MM.1S (cell line): ENCODE measurements at regions not wholly inside any gene's neighbourhood (a gene's known extent, or its start where the extent isn't known, plus 50 kb on each side); places are given as distances from the start of the nearest gene placed in this dataset.
"Not testable (repeated sequence)": the region's sequence is repeated elsewhere in the genome, so short reads cannot be mapped to it uniquely, and the experiment has no call there.

Experiments used
- DNase-seq: peaks from one replicate; pipeline ENCODE4 v3.0.0-alpha.2; 2015
- H2AFZ ChIP-seq: fragments of 300-600 bp; sonication (generic); 2 replicates; pipeline ENCODE4 v1.6.0; 2016; ENCODE audit warnings: antibody characterized with exemption, low read length
- H3F3A ChIP-seq: fragments of 300-600 bp; sonication (generic); 2 replicates; pipeline ENCODE4 v1.6.1; 2016; ENCODE audit warnings: mild to moderate bottlenecking, antibody characterized with exemption, low read length, moderate library complexity, mixed read lengths; ENCODE audit not compliant: insufficient read depth
- H3K27ac ChIP-seq: fragments of 300-600 bp; sonication (generic); 2 replicates; pipeline ENCODE4 v1.5.1; 2016; ENCODE audit warnings: mild to moderate bottlenecking, low read length
- H3K27me3 ChIP-seq: fragments of 300-600 bp; sonication (generic); replicated peaks from 2 replicates; pipeline ENCODE4 v1.6.0; 2016; ENCODE audit warnings: low read length; ENCODE audit not compliant: insufficient read depth
- H3K36me3 ChIP-seq: fragments of 300-600 bp; sonication (generic); replicated peaks from 2 replicates; pipeline ENCODE4 v1.6.1; 2016; ENCODE audit warnings: mild to moderate bottlenecking, low read length, mixed read lengths; ENCODE audit not compliant: insufficient read depth
- H3K4me1 ChIP-seq: fragments of 300-600 bp; sonication (generic); 2 replicates; pipeline ENCODE4 v1.6.1; 2016; ENCODE audit warnings: low read length, mixed read lengths
- H3K4me2 ChIP-seq: fragments of 300-600 bp; sonication (generic); 2 replicates; pipeline ENCODE4 v1.6.0; 2016; ENCODE audit warnings: low read depth, low read length
- H3K4me3 ChIP-seq: fragments of 300-600 bp; sonication (generic); 2 replicates; pipeline ENCODE4 v1.5.1; 2016; ENCODE audit warnings: low read length, mixed read lengths
- H3K79me2 ChIP-seq: fragments of 300-600 bp; sonication (generic); 2 replicates; pipeline ENCODE4 v1.6.1; 2016; ENCODE audit warnings: mixed run types, low read length, mixed read lengths
- H3K9ac ChIP-seq: fragments of 300-600 bp; sonication (generic); 2 replicates; pipeline ENCODE4 v1.6.1; 2016; ENCODE audit warnings: low read length, mixed read lengths
- H3K9me2 ChIP-seq: fragments of 300-600 bp; sonication (generic); replicated peaks from 2 replicates; pipeline ENCODE4 v1.6.1; 2016; ENCODE audit warnings: mild to moderate bottlenecking, low read length, mixed read lengths; ENCODE audit not compliant: insufficient read depth
- H3K9me3 ChIP-seq: fragments of 300-600 bp; sonication (generic); replicated peaks from 2 replicates; pipeline ENCODE4 v1.6.1; 2016; ENCODE audit warnings: mild to moderate bottlenecking, low read length, mixed read lengths; ENCODE audit not compliant: insufficient read depth
- H4K20me1 ChIP-seq: fragments of 300-600 bp; sonication (generic); 2 replicates; pipeline ENCODE4 v1.6.1; 2016; ENCODE audit warnings: mild to moderate bottlenecking, low read length, moderate library complexity, mixed read lengths; ENCODE audit not compliant: insufficient read depth
- EZH2 ChIP-seq: fragments of 300-600 bp; sonication (generic); optimal IDR thresholded peaks from 2 replicates; pipeline ENCODE3; 2017; ENCODE audit warnings: low read depth, mild to moderate bottlenecking, antibody characterized with exemption, low read length, mixed read lengths
- EZH2phosphoT487 ChIP-seq: fragments of 300-600 bp; sonication (generic); IDR thresholded peaks from 2 replicates; pipeline ENCODE4 v1.6.1; 2018; ENCODE audit warnings: antibody characterized with exemption, low read length
- TF ChIP-seq, protein P1 (sequence below): fragments of 300-600 bp; sonication (generic); IDR thresholded peaks from 2 replicates; pipeline ENCODE4 v1.5.1; 2016; ENCODE audit warnings: antibody characterized with exemption, low read length, mixed read lengths

DNA sequence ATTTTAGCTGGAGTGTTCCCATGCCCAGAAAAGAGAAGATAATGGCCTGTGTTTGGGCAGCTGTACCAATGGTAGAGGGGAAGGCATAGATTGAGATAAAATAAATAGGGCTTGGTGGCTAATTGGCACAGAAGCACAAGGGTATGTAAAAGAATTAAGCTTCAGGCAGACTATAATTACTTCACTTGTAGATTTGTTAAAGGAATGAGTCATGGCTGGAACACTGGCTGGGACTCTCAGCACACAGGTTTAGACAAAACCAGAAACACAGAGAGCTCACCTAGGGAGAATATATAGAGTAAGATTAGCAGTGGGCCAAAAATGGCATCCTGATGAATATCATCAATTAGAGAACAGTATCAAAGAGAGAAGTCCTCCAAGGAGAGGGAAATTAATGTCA lies 198.3 kb upstream of the FIGN start:
- Histone ChIP-seq H3K27ac (no peak overlapping the region), H3K79me2 (no peaks in the 10 kb centered on the region), H3K27me3 (no peaks in the 10 kb centered on the region), H3K4me3 (no peak overlapping the region), H2AFZ (no peak overlapping the region), H3K9me2 (no peaks in the 10 kb centered on the region), H3K9me3 (no peaks in the 10 kb centered on the region), H3K4me2 (no peak overlapping the region), H4K20me1 (no peaks in the 10 kb centered on the region), H3F3A (no peaks in the 10 kb centered on the region), H3K4me1 (no peaks in the 10 kb centered on the region), H3K36me3 (no peaks in the 10 kb centered on the region), H3K9ac (no peak overlapping the region)
- no peak for DNase-seq
- TF ChIP-seq, protein P1, sequence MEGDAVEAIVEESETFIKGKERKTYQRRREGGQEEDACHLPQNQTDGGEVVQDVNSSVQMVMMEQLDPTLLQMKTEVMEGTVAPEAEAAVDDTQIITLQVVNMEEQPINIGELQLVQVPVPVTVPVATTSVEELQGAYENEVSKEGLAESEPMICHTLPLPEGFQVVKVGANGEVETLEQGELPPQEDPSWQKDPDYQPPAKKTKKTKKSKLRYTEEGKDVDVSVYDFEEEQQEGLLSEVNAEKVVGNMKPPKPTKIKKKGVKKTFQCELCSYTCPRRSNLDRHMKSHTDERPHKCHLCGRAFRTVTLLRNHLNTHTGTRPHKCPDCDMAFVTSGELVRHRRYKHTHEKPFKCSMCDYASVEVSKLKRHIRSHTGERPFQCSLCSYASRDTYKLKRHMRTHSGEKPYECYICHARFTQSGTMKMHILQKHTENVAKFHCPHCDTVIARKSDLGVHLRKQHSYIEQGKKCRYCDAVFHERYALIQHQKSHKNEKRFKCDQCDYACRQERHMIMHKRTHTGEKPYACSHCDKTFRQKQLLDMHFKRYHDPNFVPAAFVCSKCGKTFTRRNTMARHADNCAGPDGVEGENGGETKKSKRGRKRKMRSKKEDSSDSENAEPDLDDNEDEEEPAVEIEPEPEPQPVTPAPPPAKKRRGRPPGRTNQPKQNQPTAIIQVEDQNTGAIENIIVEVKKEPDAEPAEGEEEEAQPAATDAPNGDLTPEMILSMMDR = no peak
- TF ChIP-seq EZH2 (no peak), EZH2phosphoT487 (no peak)

DNA sequence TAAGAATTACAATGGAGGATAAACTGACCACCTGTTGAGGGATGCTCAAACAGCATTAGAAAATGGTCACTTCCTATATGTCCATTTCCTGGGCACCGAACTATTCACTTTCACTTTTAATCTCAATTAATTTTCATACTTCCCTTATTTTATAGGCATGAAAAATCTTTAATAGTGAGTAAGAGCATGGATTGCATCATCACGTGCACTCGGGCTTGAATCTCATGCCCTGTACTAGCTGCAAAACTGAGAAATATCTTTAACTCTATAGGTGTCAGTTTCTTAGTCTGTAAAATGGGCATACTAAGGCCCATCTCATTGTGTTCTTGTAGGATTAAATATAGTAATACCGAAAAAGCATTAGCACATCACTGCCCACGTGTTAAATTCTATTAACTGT lies 183.9 kb upstream of the FIGN start:
- H3K9me2 ChIP-seq = no peaks in the 10 kb centered on the region

DNA sequence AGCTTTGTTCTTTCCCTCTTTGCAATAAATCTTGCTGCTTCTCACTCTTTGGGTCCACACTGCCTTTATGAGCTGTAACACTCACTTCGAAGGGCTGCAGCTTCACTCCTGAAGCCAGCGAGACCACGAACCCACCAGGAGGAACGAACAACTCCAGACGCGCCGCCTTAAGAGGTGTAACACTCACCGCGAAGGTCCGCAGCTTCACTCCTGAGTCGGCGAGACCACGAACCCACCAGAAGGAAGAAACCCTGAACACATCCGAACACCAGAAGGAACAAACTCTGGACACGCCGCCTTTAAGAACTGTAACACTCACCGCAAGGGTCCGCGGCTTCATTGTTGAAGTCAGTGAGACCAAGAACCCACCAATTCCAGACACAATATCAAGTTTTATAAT lies 178.7 kb upstream of the FIGN start:
- not testable (repeated sequence) for H3K4me3 ChIP-seq, H3K27ac ChIP-seq, H4K20me1 ChIP-seq, H3K4me2 ChIP-seq, DNase-seq, H3K36me3 ChIP-seq, H3F3A ChIP-seq, H2AFZ ChIP-seq, H3K9ac ChIP-seq, H3K4me1 ChIP-seq, H3K9me3 ChIP-seq, H3K27me3 ChIP-seq, H3K9me2 ChIP-seq, H3K79me2 ChIP-seq

More for the DNA sequence above, 183.9 kb upstream of the FIGN start:
- Histone ChIP-seq H3K4me3 (no peak overlapping the region), H2AFZ (no peak overlapping the region), H3F3A (no peaks in the 10 kb centered on the region), H3K27me3 (no peaks in the 10 kb centered on the region), H3K79me2 (no peaks in the 10 kb centered on the region), H3K36me3 (no peaks in the 10 kb centered on the region), H3K9me3 (no peaks in the 10 kb centered on the region), H3K4me2 (no peak overlapping the region), H3K27ac (no peak overlapping the region), H3K4me1 (no peaks in the 10 kb centered on the region), H3K9ac (no peak overlapping the region), H4K20me1 (no peaks in the 10 kb centered on the region)
- TF ChIP-seq EZH2phosphoT487 = no peak
- TF ChIP-seq, protein P1 = no peak
- TF ChIP-seq EZH2 = no peak
- no peak for DNase-seq

DNA sequence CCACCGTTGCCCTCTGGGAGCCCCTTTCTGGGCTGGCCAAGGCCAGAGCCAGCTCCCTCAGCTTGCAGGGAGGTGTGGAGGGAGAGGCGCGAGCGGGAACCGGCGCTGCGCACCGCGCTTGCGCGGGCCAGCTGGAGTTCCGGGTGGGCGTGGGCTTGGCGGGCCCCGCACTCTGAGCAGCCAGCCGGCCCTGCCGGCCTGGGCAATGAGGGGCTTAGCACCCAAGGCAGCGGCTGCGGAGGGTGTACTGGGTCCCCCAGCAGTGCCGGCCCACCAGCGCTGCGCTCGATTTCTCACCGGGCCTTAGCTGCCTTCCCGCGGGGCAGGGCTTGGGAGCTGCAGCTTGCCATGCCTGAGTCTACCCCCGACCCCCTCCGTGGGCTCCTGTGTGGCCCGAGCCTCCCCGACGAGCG lies 177.7 kb upstream of the FIGN start:
- DNase-seq, H3F3A ChIP-seq, H3K4me3 ChIP-seq, H3K4me1 ChIP-seq, H4K20me1 ChIP-seq, H3K4me2 ChIP-seq, H3K36me3 ChIP-seq, H3K9me3 ChIP-seq, H3K27ac ChIP-seq, H2AFZ ChIP-seq, H3K79me2 ChIP-seq, H3K9me2 ChIP-seq, H3K27me3 ChIP-seq, H3K9ac ChIP-seq: not testable (repeated sequence)
